ENCODE measurements at regions not wholly inside any gene's neighbourhood (a gene's known extent, or its start where the extent isn't known, plus 50 kb on each side); places are given as distances from the start of the nearest gene placed in this dataset.

- Histone ChIP-seq H3K9me3 (ENCODE audit: severe bottlenecking) (no peaks in the 10 kb centered on the region), H3K27ac (no peak overlapping the region), H3K27me3 (ENCODE audit: insufficient read depth, low read depth, severe bottlenecking) (no peaks in the 10 kb centered on the region), H3K4me3 (ENCODE audit: low read depth, low read length) (no peak overlapping the region), H3K36me3 (no peaks in the 10 kb centered on the region)
- no peak for DNase-seq
- no peak for TF ChIP-seq CTCF (IDR thresholded peaks at IDR 0.05; ENCODE audit: low read depth, low read length)
Measured at GRCh38 chr12:105848286-105848685, 290.5 kb downstream of the NUAK1 start.

- Histone ChIP-seq H3K4me3 (ENCODE audit: low read depth, low read length) (no peak overlapping the region), H3K36me3 (no peaks in the 10 kb centered on the region), H3K9me3 (ENCODE audit: severe bottlenecking) (no peaks in the 10 kb centered on the region), H3K27ac (no peak overlapping the region), H3K27me3 (ENCODE audit: insufficient read depth, low read depth, severe bottlenecking) (no peaks in the 10 kb centered on the region)
- DNase-seq: no peak
- no peak for TF ChIP-seq CTCF (IDR thresholded peaks at IDR 0.05; ENCODE audit: low read depth, low read length)
Measured at GRCh38 chr12:105850103-105850968, 288.4 kb downstream of the NUAK1 start.

GRCh38 chr12:105852496-105852895, 286.3 kb downstream of the NUAK1 start:
- Histone ChIP-seq H3K27me3 (ENCODE audit: insufficient read depth, low read depth, severe bottlenecking) (no peaks in the 10 kb centered on the region), H3K9me3 (ENCODE audit: severe bottlenecking) (no peaks in the 10 kb centered on the region), H3K27ac (no peak overlapping the region), H3K36me3 (no peaks in the 10 kb centered on the region), H3K4me3 (ENCODE audit: low read depth, low read length) (no peak overlapping the region)
- TF ChIP-seq CTCF (IDR thresholded peaks at IDR 0.05; ENCODE audit: low read depth, low read length): no peak
- no peak for DNase-seq

DNA sequence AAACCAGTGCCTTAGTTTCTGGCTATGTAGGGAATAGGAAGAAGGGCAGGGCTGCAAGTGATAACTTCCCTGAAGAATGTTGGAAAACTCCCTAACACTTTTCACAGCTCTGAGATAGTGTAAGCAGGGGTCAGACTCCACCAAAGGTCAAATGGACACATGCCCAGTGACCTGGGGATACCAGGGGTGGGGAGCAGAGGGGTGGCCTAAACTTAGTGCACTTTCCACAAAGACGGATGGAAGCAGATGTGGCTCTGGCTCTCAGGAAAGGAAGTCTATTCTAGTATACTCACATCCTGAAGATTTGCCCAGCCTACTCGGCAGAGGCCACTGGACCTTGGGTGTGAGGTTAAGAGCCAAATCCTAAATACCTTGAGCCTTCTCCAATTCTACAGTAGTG, 285.8 kb downstream of the NUAK1 start:
- TF ChIP-seq CTCF (IDR thresholded peaks at IDR 0.05; ENCODE audit: low read depth, low read length): no peak
- H3K36me3 ChIP-seq: no peaks in the 10 kb centered on the region
- no peak overlapping the region for H3K4me3 ChIP-seq (ENCODE audit: low read depth, low read length)
- H3K27ac ChIP-seq: no peak overlapping the region
- DNase-seq: no peak
- H3K27me3 ChIP-seq (ENCODE audit: insufficient read depth, low read depth, severe bottlenecking): no peaks in the 10 kb centered on the region
- no peaks in the 10 kb centered on the region for H3K9me3 ChIP-seq (ENCODE audit: severe bottlenecking)

GRCh38 chr12:105854071-105854470, 284.7 kb downstream of the NUAK1 start:
- no peaks in the 10 kb centered on the region for H3K9me3 ChIP-seq (ENCODE audit: severe bottlenecking)
- H3K27ac ChIP-seq: no peak overlapping the region
- no peaks in the 10 kb centered on the region for H3K36me3 ChIP-seq
- no peak for DNase-seq
- TF ChIP-seq CTCF (IDR thresholded peaks at IDR 0.05; ENCODE audit: low read depth, low read length): no peak
- H3K27me3 ChIP-seq (ENCODE audit: insufficient read depth, low read depth, severe bottlenecking): no peaks in the 10 kb centered on the region
- no peak overlapping the region for H3K4me3 ChIP-seq (ENCODE audit: low read depth, low read length)

Data from WERI-Rb-1 (cell line).